C4-2B (cell line): ENCODE measurements at regions not wholly inside any gene's neighbourhood (a gene's known extent, or its start where the extent isn't known, plus 50 kb on each side); places are given as distances from the start of the nearest gene placed in this dataset.

ENCODE experiments used
- CTCF ChIP-seq: fragments of 450-650 bp; conservative IDR thresholded peaks from 2 replicates; pipeline ENCODE4 v1.5.1; 2017; ENCODE audit warnings: mild to moderate bottlenecking
- ZFX ChIP-seq: fragments of 450-650 bp; IDR thresholded peaks from 2 replicates; pipeline ENCODE4 v1.6.1; 2017

- TF ChIP-seq CTCF (no peak), ZFX (no peak)
Observed at GRCh38 chr5:25056836-25057235, 412.1 kb upstream of the CDH10 start.
